ENCODE measurements at regions not wholly inside any gene's neighbourhood (a gene's known extent, or its start where the extent isn't known, plus 50 kb on each side); places are given as distances from the start of the nearest gene placed in this dataset.

DNA sequence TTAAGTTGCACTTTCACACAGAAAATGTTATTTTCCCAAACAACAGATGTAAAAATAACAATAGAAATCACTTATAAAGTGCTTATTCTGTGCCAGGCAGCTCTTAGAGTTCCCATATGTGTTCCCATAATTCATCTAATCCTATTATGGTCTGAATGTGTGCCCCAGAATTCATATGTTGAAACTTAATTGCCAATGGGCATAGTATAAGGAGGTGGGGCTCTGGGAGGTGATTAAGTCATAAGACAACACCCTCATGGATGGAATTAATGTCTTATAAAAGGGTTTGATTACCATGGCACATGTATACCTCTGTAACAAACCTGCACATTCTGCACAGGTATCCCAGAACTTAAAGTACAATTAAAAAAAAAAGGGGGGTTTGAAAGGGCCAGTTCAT, 92.7 kb downstream of the FZD1 start:
- POLR2A ChIA-PET = no interaction called here
- CTCF ChIA-PET = no interaction called here

GRCh38 chr7:91357379-91357778, 93.1 kb downstream of the FZD1 start:
- Histone ChIP-seq H3K4me3 (ENCODE audit: low read depth, low read length) (no peak overlapping the region), H3K4me1 (ENCODE audit: control insufficient read depth, insufficient read depth, low read length) (no peaks in the 10 kb centered on the region), H3K9me3 (ENCODE audit: control insufficient read depth, insufficient read depth, low read depth, low read length) (no peaks in the 10 kb centered on the region), H3K27ac (ENCODE audit: extremely low read depth, low read depth, low read length) (no peak overlapping the region), H3K36me3 (ENCODE audit: control insufficient read depth in 2 of 2, insufficient read depth in 1 of 2, low read length in 2 of 2) (no peaks in the 10 kb centered on the region)
- CTCF ChIA-PET = no interaction called here
- POLR2A ChIA-PET = interaction anchor here (0.7 kb wide), 1 partner anchor 31 kb away, joined by 3 read pairs; no protein-coding TSS in a partner anchor
- no peak for TF ChIP-seq ZNF596 (tag by site-specific recombination; IDR thresholded peaks at IDR 0.05)
- TF ChIP-seq ZNF24 (tag by site-specific recombination; IDR thresholded peaks at IDR 0.05) = no peak
- TF ChIP-seq ZNF837 (tag by site-specific recombination; IDR thresholded peaks at IDR 0.05) = no peak
- no peak for TF ChIP-seq PRDM1 (tag by site-specific recombination; IDR thresholded peaks at IDR 0.05)
- TF ChIP-seq KLF16 (tag by site-specific recombination; IDR thresholded peaks at IDR 0.05) = no peak

More for the DNA sequence above, 92.7 kb downstream of the FZD1 start:
- H3K9me3 ChIP-seq (ENCODE audit: control insufficient read depth, insufficient read depth, low read depth, low read length) = no peaks in the 10 kb centered on the region
- H3K4me1 ChIP-seq (ENCODE audit: control insufficient read depth, insufficient read depth, low read length) = no peaks in the 10 kb centered on the region
- no peak for TF ChIP-seq ZNF18 (tag by site-specific recombination; IDR thresholded peaks at IDR 0.05)
- no peaks in the 10 kb centered on the region for H3K36me3 ChIP-seq (ENCODE audit: control insufficient read depth in 2 of 2, insufficient read depth in 1 of 2, low read length in 2 of 2)
- no peak overlapping the region for H3K27ac ChIP-seq (ENCODE audit: extremely low read depth, low read depth, low read length)
- H3K4me3 ChIP-seq (ENCODE audit: low read depth, low read length) = no peak overlapping the region

DNA sequence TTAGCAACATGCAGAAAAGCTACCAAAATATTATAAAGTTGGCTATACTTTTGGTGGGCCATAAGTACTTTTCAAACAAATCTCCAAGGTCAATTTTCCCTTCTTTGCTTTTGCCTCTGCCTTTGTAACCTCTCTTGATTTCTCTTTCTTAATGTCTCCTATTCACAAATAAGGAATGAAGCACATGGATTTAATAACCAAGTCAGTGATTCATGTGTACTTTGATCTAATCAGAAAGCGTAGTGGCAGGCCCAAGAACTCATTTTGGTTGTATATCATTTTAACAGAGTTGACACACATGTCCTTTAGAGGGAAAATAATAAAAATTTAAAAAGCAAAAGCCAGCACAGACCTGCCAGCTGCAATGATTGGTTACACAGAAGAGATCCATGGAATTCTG, 93.7 kb downstream of the FZD1 start:
- TF ChIP-seq RBAK (tag by site-specific recombination; IDR thresholded peaks at IDR 0.05) = no peak
- TF ChIP-seq ZNF214 (tag by site-specific recombination; IDR thresholded peaks at IDR 0.05; ENCODE audit: borderline replicate concordance) = no peak
- no peak for TF ChIP-seq ZNF48 (tag by site-specific recombination; IDR thresholded peaks at IDR 0.05)
- TF ChIP-seq, protein P1, sequence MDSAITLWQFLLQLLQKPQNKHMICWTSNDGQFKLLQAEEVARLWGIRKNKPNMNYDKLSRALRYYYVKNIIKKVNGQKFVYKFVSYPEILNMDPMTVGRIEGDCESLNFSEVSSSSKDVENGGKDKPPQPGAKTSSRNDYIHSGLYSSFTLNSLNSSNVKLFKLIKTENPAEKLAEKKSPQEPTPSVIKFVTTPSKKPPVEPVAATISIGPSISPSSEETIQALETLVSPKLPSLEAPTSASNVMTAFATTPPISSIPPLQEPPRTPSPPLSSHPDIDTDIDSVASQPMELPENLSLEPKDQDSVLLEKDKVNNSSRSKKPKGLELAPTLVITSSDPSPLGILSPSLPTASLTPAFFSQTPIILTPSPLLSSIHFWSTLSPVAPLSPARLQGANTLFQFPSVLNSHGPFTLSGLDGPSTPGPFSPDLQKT (IDR thresholded peaks at IDR 0.05; ENCODE audit: borderline replicate concordance, low read depth, low read length) = no peak
- no peak for TF ChIP-seq ZNF561 (tag by site-specific recombination; IDR thresholded peaks at IDR 0.05; ENCODE audit: borderline replicate concordance)
- TF ChIP-seq IKZF3 (tag by site-specific recombination; IDR thresholded peaks at IDR 0.05) = no peak
- TF ChIP-seq, protein P2, sequence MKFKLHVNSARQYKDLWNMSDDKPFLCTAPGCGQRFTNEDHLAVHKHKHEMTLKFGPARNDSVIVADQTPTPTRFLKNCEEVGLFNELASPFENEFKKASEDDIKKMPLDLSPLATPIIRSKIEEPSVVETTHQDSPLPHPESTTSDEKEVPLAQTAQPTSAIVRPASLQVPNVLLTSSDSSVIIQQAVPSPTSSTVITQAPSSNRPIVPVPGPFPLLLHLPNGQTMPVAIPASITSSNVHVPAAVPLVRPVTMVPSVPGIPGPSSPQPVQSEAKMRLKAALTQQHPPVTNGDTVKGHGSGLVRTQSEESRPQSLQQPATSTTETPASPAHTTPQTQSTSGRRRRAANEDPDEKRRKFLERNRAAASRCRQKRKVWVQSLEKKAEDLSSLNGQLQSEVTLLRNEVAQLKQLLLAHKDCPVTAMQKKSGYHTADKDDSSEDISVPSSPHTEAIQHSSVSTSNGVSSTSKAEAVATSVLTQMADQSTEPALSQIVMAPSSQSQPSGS (tag by site-specific recombination; IDR thresholded peaks at IDR 0.05; ENCODE audit: low read depth) = no peak
- no peak for TF ChIP-seq ZNF292 (tag by site-specific recombination; IDR thresholded peaks at IDR 0.05; ENCODE audit: borderline replicate concordance, low read depth)
- no peak for TF ChIP-seq MEIS1 (CRISPR knock-in tag; IDR thresholded peaks at IDR 0.05; ENCODE audit: borderline replicate concordance)
- TF ChIP-seq ZXDB (tag by site-specific recombination; IDR thresholded peaks at IDR 0.05) = no peak
- TF ChIP-seq, protein P3, sequence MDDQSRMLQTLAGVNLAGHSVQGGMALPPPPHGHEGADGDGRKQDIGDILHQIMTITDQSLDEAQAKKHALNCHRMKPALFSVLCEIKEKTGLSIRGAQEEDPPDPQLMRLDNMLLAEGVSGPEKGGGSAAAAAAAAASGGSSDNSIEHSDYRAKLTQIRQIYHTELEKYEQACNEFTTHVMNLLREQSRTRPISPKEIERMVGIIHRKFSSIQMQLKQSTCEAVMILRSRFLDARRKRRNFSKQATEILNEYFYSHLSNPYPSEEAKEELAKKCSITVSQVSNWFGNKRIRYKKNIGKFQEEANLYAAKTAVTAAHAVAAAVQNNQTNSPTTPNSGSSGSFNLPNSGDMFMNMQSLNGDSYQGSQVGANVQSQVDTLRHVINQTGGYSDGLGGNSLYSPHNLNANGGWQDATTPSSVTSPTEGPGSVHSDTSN (CRISPR knock-in tag; IDR thresholded peaks at IDR 0.05) = no peak
- TF ChIP-seq ZBTB48 (tag by site-specific recombination; IDR thresholded peaks at IDR 0.05) = no peak
- TF ChIP-seq ZNF488 (tag by site-specific recombination; IDR thresholded peaks at IDR 0.05) = no peak
- no peak for TF ChIP-seq ZNF169 (tag by site-specific recombination; IDR thresholded peaks at IDR 0.05)
- no peak for TF ChIP-seq SP2 (tag by site-specific recombination; IDR thresholded peaks at IDR 0.05)
- TF ChIP-seq, protein P4, sequence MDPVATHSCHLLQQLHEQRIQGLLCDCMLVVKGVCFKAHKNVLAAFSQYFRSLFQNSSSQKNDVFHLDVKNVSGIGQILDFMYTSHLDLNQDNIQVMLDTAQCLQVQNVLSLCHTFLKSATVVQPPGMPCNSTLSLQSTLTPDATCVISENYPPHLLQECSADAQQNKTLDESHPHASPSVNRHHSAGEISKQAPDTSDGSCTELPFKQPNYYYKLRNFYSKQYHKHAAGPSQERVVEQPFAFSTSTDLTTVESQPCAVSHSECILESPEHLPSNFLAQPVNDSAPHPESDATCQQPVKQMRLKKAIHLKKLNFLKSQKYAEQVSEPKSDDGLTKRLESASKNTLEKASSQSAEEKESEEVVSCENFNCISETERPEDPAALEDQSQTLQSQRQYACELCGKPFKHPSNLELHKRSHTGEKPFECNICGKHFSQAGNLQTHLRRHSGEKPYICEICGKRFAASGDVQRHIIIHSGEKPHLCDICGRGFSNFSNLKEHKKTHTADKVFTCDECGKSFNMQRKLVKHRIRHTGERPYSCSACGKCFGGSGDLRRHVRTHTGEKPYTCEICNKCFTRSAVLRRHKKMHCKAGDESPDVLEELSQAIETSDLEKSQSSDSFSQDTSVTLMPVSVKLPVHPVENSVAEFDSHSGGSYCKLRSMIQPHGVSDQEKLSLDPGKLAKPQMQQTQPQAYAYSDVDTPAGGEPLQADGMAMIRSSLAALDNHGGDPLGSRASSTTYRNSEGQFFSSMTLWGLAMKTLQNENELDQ (tag by site-specific recombination; IDR thresholded peaks at IDR 0.05; ENCODE audit: low read depth) = no peak
- TF ChIP-seq ZNF157 (tag by site-specific recombination; IDR thresholded peaks at IDR 0.05) = no peak
- TF ChIP-seq ZNF529 (tag by site-specific recombination; IDR thresholded peaks at IDR 0.05; ENCODE audit: insufficient replicate concordance) = no peak
- Histone ChIP-seq H3K4me3 (ENCODE audit: low read depth, low read length) (no peak overlapping the region), H3K27ac (ENCODE audit: extremely low read depth, low read depth, low read length) (no peak overlapping the region), H3K36me3 (ENCODE audit: control insufficient read depth in 2 of 2, insufficient read depth in 1 of 2, low read length in 2 of 2) (no peaks in the 10 kb centered on the region), H3K4me1 (ENCODE audit: control insufficient read depth, insufficient read depth, low read length) (no peaks in the 10 kb centered on the region), H3K9me3 (ENCODE audit: control insufficient read depth, insufficient read depth, low read depth, low read length) (no peaks in the 10 kb centered on the region)
- POLR2A ChIA-PET = interaction anchor here (0.7 kb wide), 1 partner anchor 31 kb away, joined by 3 read pairs; no protein-coding TSS in a partner anchor
- CTCF ChIA-PET = no interaction called here
